DOHH2 (cell line): ENCODE measurements at regions not wholly inside any gene's neighbourhood (a gene's known extent, or its start where the extent isn't known, plus 50 kb on each side); places are given as distances from the start of the nearest gene placed in this dataset.

Source experiments
- H3F3A ChIP-seq: fragments of 200-600 bp; sonication (generic), shearing (Covaris generic); 2 replicates; pipeline ENCODE4 v1.6.0; 2016; ENCODE audit warnings: antibody characterized with exemption, mild to moderate bottlenecking; ENCODE audit not compliant: control insufficient read depth, insufficient read depth
- H3K27ac ChIP-seq: fragments of 200-600 bp; sonication (generic); 2 replicates; pipeline ENCODE4 v1.5.1; 2014; ENCODE audit warnings: low read depth, mild to moderate bottlenecking, low read length, moderate library complexity
- H3K27me3 ChIP-seq: fragments of 200-600 bp; sonication (generic); 2 replicates; pipeline ENCODE4 v1.6.1; 2014; ENCODE audit warnings: mild to moderate bottlenecking, low read length, mixed read lengths; ENCODE audit not compliant: control insufficient read depth
- H3K36me3 ChIP-seq: fragments of 200-600 bp; sonication (generic); 2 replicates; pipeline ENCODE4 v1.6.1; 2014; ENCODE audit warnings: mild to moderate bottlenecking, low read length, moderate library complexity, mixed read lengths; ENCODE audit not compliant: control insufficient read depth
- H3K4me1 ChIP-seq: fragments of 200-600 bp; sonication (generic); 2 replicates; pipeline ENCODE4 v1.6.1; 2014; ENCODE audit warnings: mild to moderate bottlenecking, low read length, mixed read lengths; ENCODE audit not compliant: control insufficient read depth
- H3K4me2 ChIP-seq: fragments of 200-600 bp; sonication (generic); 2 replicates; pipeline ENCODE4 v1.6.0; 2014; ENCODE audit warnings: mild to moderate bottlenecking, low read length, moderate library complexity
- H3K4me3 ChIP-seq: fragments of 200-600 bp; sonication (generic); 2 replicates; pipeline ENCODE4 v1.5.1; 2014; ENCODE audit warnings: mild to moderate bottlenecking, low read length, mixed read lengths
- H3K79me2 ChIP-seq: fragments of 200-600 bp; sonication (generic); 2 replicates; pipeline ENCODE4 v1.6.1; 2014; ENCODE audit warnings: mild to moderate bottlenecking, low read length, mixed read lengths; ENCODE audit not compliant: control insufficient read depth
- H3K9me2 ChIP-seq: fragments of 200-600 bp; sonication (generic); replicated peaks from 2 replicates; pipeline ENCODE4 v1.6.1; 2014; ENCODE audit warnings: mild to moderate bottlenecking, low read length, mixed read lengths; ENCODE audit not compliant: control insufficient read depth
- H3K9me3 ChIP-seq: fragments of 200-600 bp; sonication (generic); 2 replicates; pipeline ENCODE4 v1.6.1; 2014; ENCODE audit warnings: antibody characterized with exemption, low read length, mixed read lengths; ENCODE audit not compliant: control insufficient read depth, insufficient read depth
- H4K20me1 ChIP-seq: fragments of 200-600 bp; sonication (generic); 2 replicates; pipeline ENCODE4 v1.6.0; 2014; ENCODE audit warnings: low read depth, mild to moderate bottlenecking, antibody characterized with exemption, low read length, moderate library complexity; ENCODE audit not compliant: control insufficient read depth, insufficient read depth
- EZH2phosphoT487 ChIP-seq: fragments of 200-600 bp; sonication (generic); IDR thresholded peaks from 2 replicates; pipeline ENCODE4 v1.6.1; 2017; ENCODE audit warnings: borderline replicate concordance, mild to moderate bottlenecking, antibody characterized with exemption, low read length, moderate library complexity, mixed read lengths
- TF ChIP-seq, protein P1 (sequence below): fragments of 200-600 bp; sonication (generic); IDR thresholded peaks from one replicate; pipeline ENCODE4 v1.5.1; 2014; ENCODE audit warnings: antibody characterized with exemption, mild to moderate bottlenecking, low read depth, low read length; ENCODE audit not compliant: poor library complexity, severe bottlenecking

DNA sequence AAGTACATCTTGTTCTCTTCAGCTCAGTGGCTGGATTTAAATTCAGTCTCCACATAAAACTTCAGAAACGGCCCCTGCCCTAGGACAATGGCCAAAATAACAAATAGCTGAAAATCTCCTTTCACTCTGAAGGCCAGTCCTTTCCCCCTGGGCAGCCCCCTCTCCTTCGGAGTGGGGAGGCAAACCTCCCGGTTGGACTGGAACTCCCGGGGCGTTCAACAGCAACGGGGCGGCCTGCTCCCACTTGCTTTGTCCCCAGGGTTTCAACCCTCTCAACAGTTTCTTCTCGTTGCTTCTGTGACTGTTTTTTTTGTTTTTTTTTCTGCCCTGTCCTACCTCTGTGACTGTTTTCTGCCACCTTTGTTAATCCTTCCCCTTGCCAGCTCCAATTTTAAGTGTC, 102.6 kb upstream of the DUSP22 start:
- H3K36me3 ChIP-seq: no peaks in the 10 kb centered on the region
- no peak for TF ChIP-seq EZH2phosphoT487
- TF ChIP-seq, protein P1, sequence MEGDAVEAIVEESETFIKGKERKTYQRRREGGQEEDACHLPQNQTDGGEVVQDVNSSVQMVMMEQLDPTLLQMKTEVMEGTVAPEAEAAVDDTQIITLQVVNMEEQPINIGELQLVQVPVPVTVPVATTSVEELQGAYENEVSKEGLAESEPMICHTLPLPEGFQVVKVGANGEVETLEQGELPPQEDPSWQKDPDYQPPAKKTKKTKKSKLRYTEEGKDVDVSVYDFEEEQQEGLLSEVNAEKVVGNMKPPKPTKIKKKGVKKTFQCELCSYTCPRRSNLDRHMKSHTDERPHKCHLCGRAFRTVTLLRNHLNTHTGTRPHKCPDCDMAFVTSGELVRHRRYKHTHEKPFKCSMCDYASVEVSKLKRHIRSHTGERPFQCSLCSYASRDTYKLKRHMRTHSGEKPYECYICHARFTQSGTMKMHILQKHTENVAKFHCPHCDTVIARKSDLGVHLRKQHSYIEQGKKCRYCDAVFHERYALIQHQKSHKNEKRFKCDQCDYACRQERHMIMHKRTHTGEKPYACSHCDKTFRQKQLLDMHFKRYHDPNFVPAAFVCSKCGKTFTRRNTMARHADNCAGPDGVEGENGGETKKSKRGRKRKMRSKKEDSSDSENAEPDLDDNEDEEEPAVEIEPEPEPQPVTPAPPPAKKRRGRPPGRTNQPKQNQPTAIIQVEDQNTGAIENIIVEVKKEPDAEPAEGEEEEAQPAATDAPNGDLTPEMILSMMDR: no peak
- no peak overlapping the region for H3K27ac ChIP-seq
- H3K9me3 ChIP-seq: no peaks in the 10 kb centered on the region
- no peaks in the 10 kb centered on the region for H3K79me2 ChIP-seq
- H3K9me2 ChIP-seq: no peaks in the 10 kb centered on the region
- H4K20me1 ChIP-seq: no peaks in the 10 kb centered on the region
- peaks cover 49% of the 10 kb centered on the region for H3K4me1 ChIP-seq
- H3K4me2 ChIP-seq: no peak overlapping the region
- no peak overlapping the region for H3K4me3 ChIP-seq
- H3F3A ChIP-seq: 0 out of 2 replicates have a peak, but pooled peaks cover 4% of the 10 kb centered on the region
- H3K27me3 ChIP-seq: no peaks in the 10 kb centered on the region

DNA sequence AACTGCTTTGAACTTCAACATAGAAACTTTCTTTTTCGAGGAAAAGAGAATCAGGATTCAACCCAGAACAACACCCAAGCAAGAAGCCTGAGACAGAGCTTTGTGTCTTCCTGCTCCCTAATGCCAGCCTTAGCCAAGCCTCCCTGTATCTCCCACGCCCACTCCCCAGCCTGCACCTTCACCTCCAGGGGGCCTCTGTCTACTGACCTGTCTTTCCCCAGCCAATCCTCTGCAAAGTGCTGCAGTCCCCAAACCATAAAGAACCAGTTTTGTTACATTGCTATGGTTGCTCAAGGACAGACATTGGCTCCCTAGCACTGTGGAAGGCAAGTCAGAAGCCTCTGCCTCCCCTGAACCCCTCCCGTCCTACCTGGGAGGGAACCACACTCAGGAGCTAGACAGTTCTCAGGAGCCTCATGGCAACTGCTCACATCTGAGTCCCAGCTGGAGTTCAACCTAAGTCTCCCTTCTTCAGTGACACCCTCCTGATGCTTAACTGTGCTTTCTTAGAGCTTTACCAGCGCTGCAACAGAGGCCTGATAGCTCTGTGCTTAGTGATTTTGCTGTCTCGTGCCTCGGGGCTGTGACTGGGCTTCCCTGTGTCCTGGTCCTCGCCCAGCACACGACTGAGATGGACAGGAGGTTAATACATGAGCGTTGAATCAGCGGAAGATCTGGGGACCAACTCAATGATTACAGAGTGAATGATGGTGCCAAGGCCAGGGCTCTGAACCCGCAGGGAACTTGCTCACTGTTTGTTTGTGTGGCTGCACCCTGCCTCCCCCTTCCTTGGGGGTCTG, 101.5 kb upstream of the DUSP22 start:
- no peak overlapping the region for H3K4me2 ChIP-seq
- no peaks in the 10 kb centered on the region for H3K36me3 ChIP-seq
- no peaks in the 10 kb centered on the region for H3K79me2 ChIP-seq
- H3F3A ChIP-seq: 0 out of 2 replicates have a peak, but pooled peaks cover 4% of the 10 kb centered on the region
- H3K4me3 ChIP-seq: no peak overlapping the region
- no peaks in the 10 kb centered on the region for H3K27me3 ChIP-seq
- H3K9me2 ChIP-seq: no peaks in the 10 kb centered on the region
- peaks cover 46% of the 10 kb centered on the region for H3K4me1 ChIP-seq
- no peak for TF ChIP-seq EZH2phosphoT487
- TF ChIP-seq, protein P1: peak; percentile 15
- no peaks in the 10 kb centered on the region for H4K20me1 ChIP-seq
- H3K9me3 ChIP-seq: no peaks in the 10 kb centered on the region
- H3K27ac ChIP-seq: no peak overlapping the region

DNA sequence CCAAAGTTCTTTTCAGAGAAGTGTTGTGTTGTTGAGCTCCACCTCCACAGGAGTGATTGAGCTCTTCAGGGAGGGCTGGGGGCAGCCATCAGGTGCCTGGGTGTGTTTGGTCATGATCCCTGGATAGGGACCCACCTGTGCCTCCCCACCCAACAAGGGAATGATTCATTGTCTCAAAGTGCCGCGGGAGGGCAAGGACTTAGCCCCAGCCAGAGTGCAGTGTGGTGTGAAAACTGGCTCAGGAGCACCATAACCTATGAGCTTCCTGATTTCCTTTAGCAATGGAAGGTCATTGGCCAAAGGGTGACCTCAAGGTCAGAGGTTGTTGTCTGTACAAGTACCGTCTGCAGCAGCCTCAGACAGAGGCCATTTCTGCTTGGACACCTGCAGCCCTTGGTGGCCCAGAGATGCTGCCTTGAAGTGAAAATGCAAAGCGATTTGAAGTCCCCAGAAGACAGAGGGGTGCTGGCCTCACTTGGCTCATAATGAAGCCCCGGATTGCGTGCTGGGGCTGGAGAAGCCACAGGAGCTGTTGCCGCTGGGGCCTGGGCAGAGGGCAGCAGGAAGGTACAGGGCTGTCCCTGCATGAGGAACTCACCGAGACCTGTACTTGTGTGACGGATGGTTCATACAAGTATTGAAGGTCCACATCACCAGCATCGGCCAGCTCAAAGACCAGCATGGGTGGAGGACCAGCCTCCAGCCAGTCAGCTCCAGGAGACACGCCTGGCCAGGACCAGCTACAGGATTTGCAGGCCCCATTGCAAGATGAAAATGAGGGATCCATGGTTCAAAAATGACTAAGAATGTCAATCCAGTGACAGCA, 100.6 kb upstream of the DUSP22 start:
- no peaks in the 10 kb centered on the region for H3K9me3 ChIP-seq
- H4K20me1 ChIP-seq: no peaks in the 10 kb centered on the region
- H3K79me2 ChIP-seq: no peaks in the 10 kb centered on the region
- H3K27ac ChIP-seq: no peak overlapping the region
- H3K36me3 ChIP-seq: no peaks in the 10 kb centered on the region
- H3K9me2 ChIP-seq: no peaks in the 10 kb centered on the region
- TF ChIP-seq EZH2phosphoT487: no peak
- TF ChIP-seq, protein P1: no peak
- H3K4me3 ChIP-seq: no peak overlapping the region
- H3K4me2 ChIP-seq: no peak overlapping the region
- H3K27me3 ChIP-seq: no peaks in the 10 kb centered on the region
- H3K4me1 ChIP-seq: peaks cover 38% of the 10 kb centered on the region
- H3F3A ChIP-seq: 0 out of 2 replicates have a peak, but pooled peaks cover 4% of the 10 kb centered on the region
